K562 (cell line): ENCODE measurements at regions not wholly inside any gene's neighbourhood (a gene's known extent, or its start where the extent isn't known, plus 50 kb on each side); places are given as distances from the start of the nearest gene placed in this dataset.

Experiments
- ARID2 ChIP-seq: fragments of 450-650 bp; IDR thresholded peaks from 2 replicates; pipeline ENCODE4 v1.6.1; 2017; ENCODE audit warnings: antibody characterized with exemption, mild to moderate bottlenecking
- COPS2 ChIP-seq: fragments of 450-650 bp; conservative IDR thresholded peaks from 2 replicates; pipeline ENCODE4 v1.6.1; 2016; ENCODE audit warnings: mild to moderate bottlenecking, moderate library complexity
- CTBP1 ChIP-seq: fragments of 450-650 bp; IDR thresholded peaks from 2 replicates; pipeline ENCODE4 v1.6.1; 2016; ENCODE audit warnings: borderline replicate concordance
- ELF2 ChIP-seq: fragments of 250-450 bp; sonication (Bioruptor Pico); IDR thresholded peaks from 2 replicates; pipeline ENCODE4 v1.5.0; 2021; ENCODE audit warnings: mild to moderate bottlenecking
- ELF4 ChIP-seq: fragments of 450-650 bp; formaldehyde crosslinking; IDR thresholded peaks from 2 replicates; pipeline ENCODE4 v1.4.0; 2022; ENCODE audit warnings: missing genetic modification characterization
- FOS ChIP-seq: IDR thresholded peaks from 3 replicates; pipeline ENCODE4 v1.6.1; 2011; ENCODE audit not compliant: insufficient read length; ENCODE audit errors: extremely low read depth
- FOXA3 ChIP-seq, 2 experiments: fragments of 450-650 bp in 1 of 2; sonication (generic) in 1 of 2; formaldehyde crosslinking; IDR thresholded peaks in 1 of 2; conservative IDR thresholded peaks in 1 of 2; 2 replicates each; pipeline versions ENCODE4 v1.4.0 to v1.8.0; 2020 to 2022; ENCODE audit warnings: mild to moderate bottlenecking in 2 of 2, missing genetic modification reagents in 1 of 2
- JUN ChIP-seq, 2 experiments: sonication (generic) in 1 of 2; formaldehyde crosslinking in 1 of 2; IDR thresholded peaks; 2 replicates each; pipeline versions ENCODE4 v1.6.1 to v1.8.0; 2012 to 2022; ENCODE audit warnings: borderline replicate concordance in 2 of 2, mild to moderate bottlenecking in 2 of 2, improper control_type of control experiment in 1 of 2, low read depth in 1 of 2, low read length in 1 of 2, missing genetic modification reagents in 1 of 2
- MCM5 ChIP-seq: fragments of 450-650 bp; IDR thresholded peaks from 2 replicates; pipeline ENCODE4 v1.6.1; 2016; ENCODE audit warnings: low read depth
- MEIS2 ChIP-seq: fragments of 450-650 bp; IDR thresholded peaks from 2 replicates; pipeline ENCODE4 v1.6.1; 2014; ENCODE audit warnings: mild to moderate bottlenecking; ENCODE audit not compliant: partially characterized antibody
- MYBL2 ChIP-seq, 2 experiments: fragments of 450-650 bp in 1 of 2; sonication (generic) in 1 of 2; formaldehyde crosslinking in 1 of 2; IDR thresholded peaks; 2 replicates each; pipeline versions ENCODE4 v1.6.1 to v1.8.1; 2017 to 2022; ENCODE audit warnings: borderline replicate concordance in 1 of 2, inconsistent platforms in 1 of 2, low read depth in 1 of 2, mild to moderate bottlenecking in 1 of 2, missing genetic modification reagents in 1 of 2, moderate library complexity in 1 of 2
- NCOR1 ChIP-seq: fragments of 450-650 bp; IDR thresholded peaks from 2 replicates; pipeline ENCODE4 v1.6.1; 2016; ENCODE audit warnings: mild to moderate bottlenecking, moderate library complexity
- PHF21A ChIP-seq: fragments of 450-650 bp; IDR thresholded peaks from 2 replicates; pipeline ENCODE4 v1.6.1; 2017; ENCODE audit warnings: low read depth, borderline replicate concordance
- SMAD4 ChIP-seq: fragments of 250-450 bp; sonication (Bioruptor Pico); conservative IDR thresholded peaks from 2 replicates; pipeline ENCODE4 v1.8.0; 2021; ENCODE audit warnings: inconsistent platforms, mild to moderate bottlenecking, moderate library complexity
- TSC22D4 ChIP-seq: fragments of 450-650 bp; IDR thresholded peaks from 2 replicates; pipeline ENCODE4 v1.6.1; 2016; ENCODE audit warnings: missing genetic modification characterization, missing biosample characterization, control low read depth
- ZNF175 ChIP-seq: fragments of 200-800 bp; sonication (Bioruptor generic); IDR thresholded peaks from 2 replicates; pipeline ENCODE4 v1.6.1; 2016; ENCODE audit warnings: low read depth, mild to moderate bottlenecking, missing genetic modification characterization, missing compliant biosample characterization
- ZNF232 ChIP-seq: sonication (generic); formaldehyde crosslinking; IDR thresholded peaks from 2 replicates; pipeline ENCODE4 v1.8.0; 2022; ENCODE audit warnings: mild to moderate bottlenecking, missing genetic modification reagents
- ZNF253 ChIP-seq: fragments of 250-450 bp; sonication (Bioruptor Pico); conservative IDR thresholded peaks from 2 replicates; pipeline ENCODE4 v1.6.1; 2021; ENCODE audit warnings: mild to moderate bottlenecking
- ZNF707 ChIP-seq: fragments of 250-450 bp; sonication (Bioruptor Pico); conservative IDR thresholded peaks from 2 replicates; pipeline ENCODE4 v1.8.0; 2022; ENCODE audit warnings: inconsistent platforms, mild to moderate bottlenecking, moderate library complexity
- ZNF766 ChIP-seq: fragments of 200-800 bp; sonication (Bioruptor generic); conservative IDR thresholded peaks from 2 replicates; pipeline ENCODE4 v1.6.1; 2016; ENCODE audit warnings: missing genetic modification characterization, missing compliant biosample characterization
- ZNF77 ChIP-seq: fragments of 250-450 bp; sonication (Bioruptor Pico); IDR thresholded peaks from 2 replicates; pipeline ENCODE4 v1.5.0; 2020
- TF ChIP-seq, protein P1 (sequence below): sonication (generic); formaldehyde crosslinking; IDR thresholded peaks from 2 replicates; pipeline ENCODE4 v1.8.0; 2022; ENCODE audit warnings: missing genetic modification reagents, mild to moderate bottlenecking, borderline replicate concordance
- TF ChIP-seq, protein P2 (sequence below): fragments of 200-800 bp; sonication (Bioruptor generic); IDR thresholded peaks from 2 replicates; pipeline ENCODE4 v1.6.1; 2017; ENCODE audit warnings: missing genetic modification characterization, missing compliant biosample characterization
- TF ChIP-seq, protein P3 (sequence below): sonication (generic); formaldehyde crosslinking; IDR thresholded peaks from 2 replicates; pipeline ENCODE4 v1.8.0; 2022; ENCODE audit warnings: mild to moderate bottlenecking, missing genetic modification reagents

DNA sequence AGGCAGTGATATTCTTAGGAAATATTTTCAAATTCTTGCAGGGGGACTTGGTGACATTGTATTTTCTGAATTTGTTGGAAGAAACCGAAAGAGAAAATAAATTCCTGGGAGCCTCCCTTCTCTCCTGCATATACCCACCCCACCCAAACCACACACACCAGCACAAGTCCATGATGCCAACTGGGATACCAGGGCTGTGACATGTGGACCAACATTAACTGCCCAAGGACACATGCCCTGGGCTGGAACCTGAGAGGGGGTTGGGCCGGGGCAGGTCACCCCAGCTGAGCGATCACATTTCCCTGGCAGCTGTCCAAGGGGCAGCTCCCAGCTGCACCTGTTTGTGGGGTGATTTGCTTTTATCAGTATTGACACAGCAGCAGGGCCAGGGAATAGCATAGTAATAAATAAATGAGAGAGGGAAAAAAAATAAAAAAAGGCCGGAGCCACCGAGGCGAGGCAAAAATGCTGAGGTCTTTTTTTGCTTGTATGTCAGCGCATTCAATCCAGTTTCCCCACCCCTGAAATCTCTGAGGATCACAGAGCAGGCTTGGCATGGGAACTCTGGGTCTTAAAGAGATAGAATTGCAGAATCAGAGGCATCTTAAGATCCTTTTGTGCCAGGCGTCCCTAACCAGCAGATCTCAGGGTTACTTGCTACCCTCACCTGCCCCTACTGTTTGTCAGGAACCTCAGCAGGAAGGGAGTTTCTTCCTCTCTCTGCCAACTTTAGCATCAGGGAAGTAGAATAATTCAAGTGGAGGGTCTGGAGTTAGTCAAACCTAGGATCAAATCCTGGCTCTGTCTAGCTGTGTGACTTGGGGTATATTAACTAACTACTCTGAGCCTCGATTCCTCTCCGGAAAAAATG, 66.5 kb upstream of the PIM1 start (continued):
- TF ChIP-seq, protein P1, sequence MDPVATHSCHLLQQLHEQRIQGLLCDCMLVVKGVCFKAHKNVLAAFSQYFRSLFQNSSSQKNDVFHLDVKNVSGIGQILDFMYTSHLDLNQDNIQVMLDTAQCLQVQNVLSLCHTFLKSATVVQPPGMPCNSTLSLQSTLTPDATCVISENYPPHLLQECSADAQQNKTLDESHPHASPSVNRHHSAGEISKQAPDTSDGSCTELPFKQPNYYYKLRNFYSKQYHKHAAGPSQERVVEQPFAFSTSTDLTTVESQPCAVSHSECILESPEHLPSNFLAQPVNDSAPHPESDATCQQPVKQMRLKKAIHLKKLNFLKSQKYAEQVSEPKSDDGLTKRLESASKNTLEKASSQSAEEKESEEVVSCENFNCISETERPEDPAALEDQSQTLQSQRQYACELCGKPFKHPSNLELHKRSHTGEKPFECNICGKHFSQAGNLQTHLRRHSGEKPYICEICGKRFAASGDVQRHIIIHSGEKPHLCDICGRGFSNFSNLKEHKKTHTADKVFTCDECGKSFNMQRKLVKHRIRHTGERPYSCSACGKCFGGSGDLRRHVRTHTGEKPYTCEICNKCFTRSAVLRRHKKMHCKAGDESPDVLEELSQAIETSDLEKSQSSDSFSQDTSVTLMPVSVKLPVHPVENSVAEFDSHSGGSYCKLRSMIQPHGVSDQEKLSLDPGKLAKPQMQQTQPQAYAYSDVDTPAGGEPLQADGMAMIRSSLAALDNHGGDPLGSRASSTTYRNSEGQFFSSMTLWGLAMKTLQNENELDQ (CRISPR knock-in tag): no peak
- peak; percentile 98 for TF ChIP-seq NCOR1
- TF ChIP-seq ARID2: no peak
- TF ChIP-seq ZNF707 (CRISPR knock-in tag): no peak
- TF ChIP-seq MCM5: no peak
- no peak; the same call in 1 of the 2 replicates for TF ChIP-seq MYBL2 (IDR thresholded peaks at IDR 0.05; ENCODE audit: low read depth)
- no peak for TF ChIP-seq MYBL2 (CRISPR knock-in tag; IDR thresholded peaks at IDR 0.05; ENCODE audit: borderline replicate concordance)
- TF ChIP-seq JUN (IDR thresholded peaks at IDR 0.05; ENCODE audit: borderline replicate concordance, low read depth, low read length): peak; percentile 36; the same call in 1 of the 2 replicates
- TF ChIP-seq JUN (CRISPR knock-in tag; IDR thresholded peaks at IDR 0.05; ENCODE audit: borderline replicate concordance): no peak
- TF ChIP-seq ZNF232: no peak
- TF ChIP-seq SMAD4: peak; percentile 91
- TF ChIP-seq FOS: no peak
- TF ChIP-seq CTBP1: peak; percentile 91
- TF ChIP-seq ZNF77 (CRISPR knock-in tag): no peak
- TF ChIP-seq PHF21A: peak; percentile 97
- TF ChIP-seq, protein P2, sequence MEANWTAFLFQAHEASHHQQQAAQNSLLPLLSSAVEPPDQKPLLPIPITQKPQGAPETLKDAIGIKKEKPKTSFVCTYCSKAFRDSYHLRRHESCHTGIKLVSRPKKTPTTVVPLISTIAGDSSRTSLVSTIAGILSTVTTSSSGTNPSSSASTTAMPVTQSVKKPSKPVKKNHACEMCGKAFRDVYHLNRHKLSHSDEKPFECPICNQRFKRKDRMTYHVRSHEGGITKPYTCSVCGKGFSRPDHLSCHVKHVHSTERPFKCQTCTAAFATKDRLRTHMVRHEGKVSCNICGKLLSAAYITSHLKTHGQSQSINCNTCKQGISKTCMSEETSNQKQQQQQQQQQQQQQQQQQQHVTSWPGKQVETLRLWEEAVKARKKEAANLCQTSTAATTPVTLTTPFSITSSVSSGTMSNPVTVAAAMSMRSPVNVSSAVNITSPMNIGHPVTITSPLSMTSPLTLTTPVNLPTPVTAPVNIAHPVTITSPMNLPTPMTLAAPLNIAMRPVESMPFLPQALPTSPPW (CRISPR knock-in tag): no peak; the same call in 1 of the 2 replicates
- peak; percentile 92 for TF ChIP-seq ZNF766 (CRISPR knock-in tag)
- TF ChIP-seq ELF4: peak; percentile 79; the same call in 1 of the 2 replicates
- peak; percentile 89 for TF ChIP-seq MEIS2
- no peak for TF ChIP-seq TSC22D4 (tag)
- TF ChIP-seq, protein P3, sequence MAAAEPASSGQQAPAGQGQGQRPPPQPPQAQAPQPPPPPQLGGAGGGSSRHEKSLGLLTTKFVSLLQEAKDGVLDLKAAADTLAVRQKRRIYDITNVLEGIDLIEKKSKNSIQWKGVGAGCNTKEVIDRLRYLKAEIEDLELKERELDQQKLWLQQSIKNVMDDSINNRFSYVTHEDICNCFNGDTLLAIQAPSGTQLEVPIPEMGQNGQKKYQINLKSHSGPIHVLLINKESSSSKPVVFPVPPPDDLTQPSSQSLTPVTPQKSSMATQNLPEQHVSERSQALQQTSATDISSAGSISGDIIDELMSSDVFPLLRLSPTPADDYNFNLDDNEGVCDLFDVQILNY (CRISPR knock-in tag): no peak
- no peak for TF ChIP-seq ZNF253 (CRISPR knock-in tag)
- no peak for TF ChIP-seq COPS2
- no peak for TF ChIP-seq ELF2 (CRISPR knock-in tag)
- peak; percentile 100 for TF ChIP-seq FOXA3 (CRISPR knock-in tag; conservative IDR thresholded peaks at IDR 0.05 in 1 of 2, IDR thresholded peaks at IDR 0.05 in 1 of 2)
- TF ChIP-seq ZNF175 (CRISPR knock-in tag): peak; percentile 88; the same call in 1 of the 2 replicates
